ENCODE measurements at regions not wholly inside any gene's neighbourhood (a gene's known extent, or its start where the extent isn't known, plus 50 kb on each side); places are given as distances from the start of the nearest gene placed in this dataset.

DNA sequence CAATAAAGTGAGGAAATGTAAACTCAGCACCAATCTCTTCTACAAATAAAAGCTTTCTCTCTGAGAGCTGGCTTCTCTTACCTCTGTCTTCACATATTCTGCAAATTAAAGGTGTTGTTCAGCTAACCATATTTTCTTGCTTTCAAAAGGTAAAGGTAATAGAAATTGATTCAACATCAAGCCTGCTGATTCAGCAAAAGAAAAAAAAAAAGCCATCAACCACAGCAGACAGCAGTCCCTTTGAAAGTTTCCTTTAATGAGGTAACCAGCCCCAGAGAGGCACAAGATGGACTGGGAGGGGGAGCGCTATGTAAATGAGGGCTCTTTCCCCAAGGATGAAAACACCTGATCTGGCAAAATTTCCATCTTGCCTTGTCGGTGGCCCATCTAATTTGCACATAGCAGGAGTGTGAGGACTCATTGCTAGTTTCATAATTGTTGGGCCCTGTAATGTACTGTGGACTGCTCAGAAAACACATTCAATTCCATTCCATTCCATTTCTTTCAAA is 154.9 kb upstream of the SOX11 start:
- TF ChIP-seq, protein P1, sequence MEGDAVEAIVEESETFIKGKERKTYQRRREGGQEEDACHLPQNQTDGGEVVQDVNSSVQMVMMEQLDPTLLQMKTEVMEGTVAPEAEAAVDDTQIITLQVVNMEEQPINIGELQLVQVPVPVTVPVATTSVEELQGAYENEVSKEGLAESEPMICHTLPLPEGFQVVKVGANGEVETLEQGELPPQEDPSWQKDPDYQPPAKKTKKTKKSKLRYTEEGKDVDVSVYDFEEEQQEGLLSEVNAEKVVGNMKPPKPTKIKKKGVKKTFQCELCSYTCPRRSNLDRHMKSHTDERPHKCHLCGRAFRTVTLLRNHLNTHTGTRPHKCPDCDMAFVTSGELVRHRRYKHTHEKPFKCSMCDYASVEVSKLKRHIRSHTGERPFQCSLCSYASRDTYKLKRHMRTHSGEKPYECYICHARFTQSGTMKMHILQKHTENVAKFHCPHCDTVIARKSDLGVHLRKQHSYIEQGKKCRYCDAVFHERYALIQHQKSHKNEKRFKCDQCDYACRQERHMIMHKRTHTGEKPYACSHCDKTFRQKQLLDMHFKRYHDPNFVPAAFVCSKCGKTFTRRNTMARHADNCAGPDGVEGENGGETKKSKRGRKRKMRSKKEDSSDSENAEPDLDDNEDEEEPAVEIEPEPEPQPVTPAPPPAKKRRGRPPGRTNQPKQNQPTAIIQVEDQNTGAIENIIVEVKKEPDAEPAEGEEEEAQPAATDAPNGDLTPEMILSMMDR (IDR thresholded peaks at IDR 0.05; ENCODE audit: insufficient read depth, low read length, poor library complexity, severe bottlenecking): no peak
- TF ChIP-seq EZH2phosphoT487 (conservative IDR thresholded peaks at IDR 0.05; ENCODE audit: low read length): no peak
